ENCODE measurements at regions not wholly inside any gene's neighbourhood (a gene's known extent, or its start where the extent isn't known, plus 50 kb on each side); places are given as distances from the start of the nearest gene placed in this dataset.

DNA sequence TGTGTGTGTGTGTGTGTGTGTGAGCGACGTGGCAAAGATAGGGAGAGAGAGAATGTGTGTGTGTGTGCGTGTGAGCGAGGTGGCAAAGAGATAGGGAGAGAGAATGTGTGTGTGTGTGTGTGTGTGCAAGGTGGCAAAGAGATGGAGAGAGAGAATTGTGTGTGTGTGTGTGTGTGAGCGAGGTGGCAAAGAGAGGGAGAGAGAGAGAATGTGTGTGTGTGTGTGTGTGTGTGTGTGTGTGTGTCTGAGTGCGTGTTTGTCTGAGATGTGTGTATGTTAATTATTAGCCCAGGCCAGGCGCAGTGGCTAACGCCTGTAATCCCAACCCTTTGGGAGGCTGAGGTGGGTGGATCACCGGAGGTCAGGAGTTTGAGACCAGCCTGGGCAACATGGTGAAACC, 154.6 kb upstream of the RGMA start:
- TF ChIP-seq EZH2 (IDR thresholded peaks at IDR 0.05): no peak
- TF ChIP-seq POLR2AphosphoS5 (IDR thresholded peaks at IDR 0.05; ENCODE audit: borderline replicate concordance, low read depth, low read length): no peak

Measured in SK-N-MC (cell line).